Neural cell (in vitro differentiated cells): ENCODE measurements at regions not wholly inside any gene's neighbourhood (a gene's known extent, or its start where the extent isn't known, plus 50 kb on each side); places are given as distances from the start of the nearest gene placed in this dataset.

Experiments used
- H2AFZ ChIP-seq: fragments of 200-600, 300-800 bp; sonication (generic), shearing (Covaris generic); 2 replicates; pipeline ENCODE4 v1.6.0; 2014; ENCODE audit warnings: low read depth, mild to moderate bottlenecking, antibody characterized with exemption, low read length, moderate library complexity
- H3F3A ChIP-seq: fragments of 200-600 bp; shearing (Covaris generic); 2 replicates; pipeline ENCODE4 v1.6.1; 2016; ENCODE audit warnings: mild to moderate bottlenecking, moderate library complexity, mixed read lengths, antibody characterized with exemption, low read length; ENCODE audit not compliant: insufficient read depth, poor library complexity, severe bottlenecking
- H3K27ac ChIP-seq: fragments of 200-600, 300-800 bp; sonication (generic), shearing (Covaris generic); 2 replicates; pipeline ENCODE4 v1.5.1; 2014; ENCODE audit warnings: mild to moderate bottlenecking, low read length, moderate library complexity
- H3K27me3 ChIP-seq: fragments of 300-800, 200-600 bp; sonication (generic), shearing (Covaris generic); 2 replicates; pipeline ENCODE4 v1.6.0; 2014; ENCODE audit warnings: mild to moderate bottlenecking, low read depth, low read length, moderate library complexity; ENCODE audit not compliant: insufficient read depth
- H3K36me3 ChIP-seq: fragments of 300-800, 200-600 bp; sonication (generic), shearing (Covaris generic); 2 replicates; pipeline ENCODE4 v1.5.1; 2014; ENCODE audit warnings: mild to moderate bottlenecking, antibody characterized with exemption, low read length, moderate library complexity; ENCODE audit not compliant: insufficient read depth
- H3K4me2 ChIP-seq: fragments of 300-800, 200-600 bp; sonication (generic), shearing (Covaris generic); 2 replicates; pipeline ENCODE4 v1.6.0; 2014; ENCODE audit warnings: mild to moderate bottlenecking, low read length
- H3K4me3 ChIP-seq: fragments of 300-800, 200-600 bp; sonication (generic), shearing (Covaris generic); 2 replicates; pipeline ENCODE4 v1.5.1; 2014; ENCODE audit warnings: mild to moderate bottlenecking, low read length, moderate library complexity
- H3K79me2 ChIP-seq: fragments of 200-600 bp; shearing (Covaris generic); replicated peaks from 2 replicates; pipeline ENCODE4 v1.6.0; 2014; ENCODE audit warnings: mild to moderate bottlenecking, low read length, moderate library complexity; ENCODE audit not compliant: insufficient read depth
- H3K9ac ChIP-seq: fragments of 300-800, 200-600 bp; sonication (generic), shearing (Covaris generic); 2 replicates; pipeline ENCODE4 v1.6.1; 2016; ENCODE audit warnings: mild to moderate bottlenecking, low read length, mixed read lengths
- H3K9me2 ChIP-seq: fragments of 200-600 bp; shearing (Covaris generic); 2 replicates; pipeline ENCODE4 v1.6.1; 2016; ENCODE audit warnings: mild to moderate bottlenecking, low read length, mixed read lengths; ENCODE audit not compliant: insufficient read depth
- H3K9me3 ChIP-seq: fragments of 200-600, 300-800 bp; sonication (generic), shearing (Covaris generic); 2 replicates; pipeline ENCODE4 v1.6.1; 2016; ENCODE audit warnings: mild to moderate bottlenecking, mixed run types, low read length, moderate library complexity, mixed read lengths
- H4K20me1 ChIP-seq: fragments of 200-600 bp; shearing (Covaris generic); 2 replicates; pipeline ENCODE4 v1.6.1; 2016; ENCODE audit warnings: mild to moderate bottlenecking, mixed run types; ENCODE audit not compliant: insufficient read depth
- EP300 ChIP-seq: fragments of 450-650 bp; conservative IDR thresholded peaks from 2 replicates; pipeline ENCODE4 v1.6.1; 2014; ENCODE audit warnings: antibody characterized with exemption, mild to moderate bottlenecking, moderate library complexity; ENCODE audit not compliant: poor library complexity, severe bottlenecking
- EZH2 ChIP-seq: fragments of 200-600, 300-800 bp; shearing (Covaris generic), sonication (generic); IDR thresholded peaks from 2 replicates; pipeline ENCODE4 v1.6.1; 2014; ENCODE audit warnings: antibody characterized with exemption, low read length, borderline replicate concordance, mild to moderate bottlenecking; ENCODE audit not compliant: insufficient read depth, poor library complexity, severe bottlenecking
- MXI1 ChIP-seq: fragments of 450-650 bp; conservative IDR thresholded peaks from 2 replicates; pipeline ENCODE4 v1.6.1; 2014; ENCODE audit warnings: antibody characterized with exemption, mild to moderate bottlenecking; ENCODE audit not compliant: poor library complexity, severe bottlenecking
- POLR2AphosphoS5 ChIP-seq: IDR thresholded peaks from 2 replicates; pipeline ENCODE4 v1.6.1; 2012
- RAD21 ChIP-seq: fragments of 450-650 bp; conservative IDR thresholded peaks from 2 replicates; pipeline ENCODE4 v1.6.1; 2014; ENCODE audit warnings: antibody characterized with exemption, mild to moderate bottlenecking, moderate library complexity
- SMC3 ChIP-seq: fragments of 450-650 bp; conservative IDR thresholded peaks from 2 replicates; pipeline ENCODE4 v1.6.1; 2014; ENCODE audit warnings: antibody characterized with exemption, mild to moderate bottlenecking, moderate library complexity; ENCODE audit not compliant: poor library complexity
- TAF1 ChIP-seq: IDR thresholded peaks from 2 replicates; pipeline ENCODE4 v1.6.1; 2012; ENCODE audit warnings: low read depth
- TF ChIP-seq, protein P1 (sequence below): fragments of 450-650 bp; IDR thresholded peaks from 2 replicates; pipeline ENCODE4 v1.5.1; 2014; ENCODE audit warnings: antibody characterized with exemption, mild to moderate bottlenecking, moderate library complexity; ENCODE audit not compliant: poor library complexity, severe bottlenecking
- TF ChIP-seq, protein P2 (sequence below): IDR thresholded peaks from 2 replicates; pipeline ENCODE4 v1.6.1; 2012; ENCODE audit warnings: borderline replicate concordance

DNA sequence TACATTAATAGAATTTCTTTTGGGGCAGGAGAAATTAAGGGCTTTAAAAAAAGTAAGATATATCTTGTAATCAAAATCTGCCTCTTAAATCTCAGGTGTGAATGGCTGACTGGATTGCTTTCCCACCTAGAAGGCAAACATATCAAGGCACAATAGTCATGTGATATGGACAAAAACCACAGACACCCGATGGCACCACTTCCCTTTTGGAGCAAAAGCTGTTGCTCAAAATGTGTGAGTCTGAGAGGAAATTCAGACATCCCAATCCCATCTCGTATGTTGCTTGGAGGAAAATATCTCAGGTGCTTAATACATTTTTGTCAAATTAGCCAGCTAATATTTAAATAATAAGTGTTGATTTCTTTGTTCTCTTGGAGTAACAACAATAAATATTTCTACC, 120.7 kb downstream of the KCNF1 start:
- no peak overlapping the region for H3K9ac ChIP-seq
- H3K9me2 ChIP-seq = no peaks in the 10 kb centered on the region
- H3K27ac ChIP-seq = no peak overlapping the region
- H4K20me1 ChIP-seq = no peaks in the 10 kb centered on the region
- TF ChIP-seq, protein P1, sequence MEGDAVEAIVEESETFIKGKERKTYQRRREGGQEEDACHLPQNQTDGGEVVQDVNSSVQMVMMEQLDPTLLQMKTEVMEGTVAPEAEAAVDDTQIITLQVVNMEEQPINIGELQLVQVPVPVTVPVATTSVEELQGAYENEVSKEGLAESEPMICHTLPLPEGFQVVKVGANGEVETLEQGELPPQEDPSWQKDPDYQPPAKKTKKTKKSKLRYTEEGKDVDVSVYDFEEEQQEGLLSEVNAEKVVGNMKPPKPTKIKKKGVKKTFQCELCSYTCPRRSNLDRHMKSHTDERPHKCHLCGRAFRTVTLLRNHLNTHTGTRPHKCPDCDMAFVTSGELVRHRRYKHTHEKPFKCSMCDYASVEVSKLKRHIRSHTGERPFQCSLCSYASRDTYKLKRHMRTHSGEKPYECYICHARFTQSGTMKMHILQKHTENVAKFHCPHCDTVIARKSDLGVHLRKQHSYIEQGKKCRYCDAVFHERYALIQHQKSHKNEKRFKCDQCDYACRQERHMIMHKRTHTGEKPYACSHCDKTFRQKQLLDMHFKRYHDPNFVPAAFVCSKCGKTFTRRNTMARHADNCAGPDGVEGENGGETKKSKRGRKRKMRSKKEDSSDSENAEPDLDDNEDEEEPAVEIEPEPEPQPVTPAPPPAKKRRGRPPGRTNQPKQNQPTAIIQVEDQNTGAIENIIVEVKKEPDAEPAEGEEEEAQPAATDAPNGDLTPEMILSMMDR = no peak
- TF ChIP-seq EP300 (no peak), POLR2AphosphoS5 (no peak), SMC3 (no peak), TAF1 (no peak)
- H3K36me3 ChIP-seq = no peaks in the 10 kb centered on the region
- no peak overlapping the region for H2AFZ ChIP-seq
- H3K4me2 ChIP-seq = no peak overlapping the region
- peaks cover 10% of the 10 kb centered on the region for H3K9me3 ChIP-seq
- no peaks in the 10 kb centered on the region for H3K79me2 ChIP-seq
- H3K27me3 ChIP-seq = no peaks in the 10 kb centered on the region
- no peak overlapping the region for H3K4me3 ChIP-seq
- H3F3A ChIP-seq = no peaks in the 10 kb centered on the region

GRCh38 chr2:11033114-11033513, 121.4 kb downstream of the KCNF1 start:
- H3K27ac ChIP-seq = no peak overlapping the region
- H3K4me2 ChIP-seq = no peak overlapping the region
- no peaks in the 10 kb centered on the region for H4K20me1 ChIP-seq
- no peak for TF ChIP-seq MXI1
- no peak for TF ChIP-seq RAD21
- no peak for TF ChIP-seq EP300
- no peak for TF ChIP-seq SMC3
- no peak for TF ChIP-seq POLR2AphosphoS5
- TF ChIP-seq, protein P1 = no peak
- TF ChIP-seq, protein P2, sequence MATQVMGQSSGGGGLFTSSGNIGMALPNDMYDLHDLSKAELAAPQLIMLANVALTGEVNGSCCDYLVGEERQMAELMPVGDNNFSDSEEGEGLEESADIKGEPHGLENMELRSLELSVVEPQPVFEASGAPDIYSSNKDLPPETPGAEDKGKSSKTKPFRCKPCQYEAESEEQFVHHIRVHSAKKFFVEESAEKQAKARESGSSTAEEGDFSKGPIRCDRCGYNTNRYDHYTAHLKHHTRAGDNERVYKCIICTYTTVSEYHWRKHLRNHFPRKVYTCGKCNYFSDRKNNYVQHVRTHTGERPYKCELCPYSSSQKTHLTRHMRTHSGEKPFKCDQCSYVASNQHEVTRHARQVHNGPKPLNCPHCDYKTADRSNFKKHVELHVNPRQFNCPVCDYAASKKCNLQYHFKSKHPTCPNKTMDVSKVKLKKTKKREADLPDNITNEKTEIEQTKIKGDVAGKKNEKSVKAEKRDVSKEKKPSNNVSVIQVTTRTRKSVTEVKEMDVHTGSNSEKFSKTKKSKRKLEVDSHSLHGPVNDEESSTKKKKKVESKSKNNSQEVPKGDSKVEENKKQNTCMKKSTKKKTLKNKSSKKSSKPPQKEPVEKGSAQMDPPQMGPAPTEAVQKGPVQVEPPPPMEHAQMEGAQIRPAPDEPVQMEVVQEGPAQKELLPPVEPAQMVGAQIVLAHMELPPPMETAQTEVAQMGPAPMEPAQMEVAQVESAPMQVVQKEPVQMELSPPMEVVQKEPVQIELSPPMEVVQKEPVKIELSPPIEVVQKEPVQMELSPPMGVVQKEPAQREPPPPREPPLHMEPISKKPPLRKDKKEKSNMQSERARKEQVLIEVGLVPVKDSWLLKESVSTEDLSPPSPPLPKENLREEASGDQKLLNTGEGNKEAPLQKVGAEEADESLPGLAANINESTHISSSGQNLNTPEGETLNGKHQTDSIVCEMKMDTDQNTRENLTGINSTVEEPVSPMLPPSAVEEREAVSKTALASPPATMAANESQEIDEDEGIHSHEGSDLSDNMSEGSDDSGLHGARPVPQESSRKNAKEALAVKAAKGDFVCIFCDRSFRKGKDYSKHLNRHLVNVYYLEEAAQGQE = no peak
- TF ChIP-seq TAF1 = no peak
- no peak for TF ChIP-seq EZH2
- H3K79me2 ChIP-seq = no peaks in the 10 kb centered on the region
- no peaks in the 10 kb centered on the region for H3K36me3 ChIP-seq
- H3K9me2 ChIP-seq = no peaks in the 10 kb centered on the region
- H3K27me3 ChIP-seq = no peaks in the 10 kb centered on the region
- H3F3A ChIP-seq = no peaks in the 10 kb centered on the region
- peaks cover 10% of the 10 kb centered on the region for H3K9me3 ChIP-seq
- no peak overlapping the region for H3K4me3 ChIP-seq
- no peak overlapping the region for H3K9ac ChIP-seq
- no peak overlapping the region for H2AFZ ChIP-seq
